ENCODE measurements at regions not wholly inside any gene's neighbourhood (a gene's known extent, or its start where the extent isn't known, plus 50 kb on each side); places are given as distances from the start of the nearest gene placed in this dataset.

DNA sequence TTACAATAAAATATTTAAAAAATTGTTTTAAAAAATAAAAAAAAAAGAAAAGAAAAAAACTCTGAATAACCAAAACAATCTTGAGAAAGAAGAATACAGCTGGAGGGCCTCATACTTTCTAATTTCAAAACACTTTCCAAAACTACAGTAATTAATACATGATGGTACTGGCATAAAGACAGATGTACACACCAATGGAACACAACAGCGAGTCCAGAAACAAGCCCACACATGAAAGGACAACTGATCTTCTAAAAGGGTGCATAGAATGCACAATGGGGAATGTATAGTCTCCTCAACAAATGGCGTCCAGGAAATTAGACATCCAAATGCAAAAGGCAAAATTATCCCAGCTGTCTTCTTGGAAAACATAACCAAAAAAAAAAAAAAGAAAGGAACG, 99.6 kb downstream of the LURAP1L start:
- Histone ChIP-seq H3K4me1 (ENCODE audit: control insufficient read depth, insufficient read depth, low read length) (no peaks in the 10 kb centered on the region), H3K27me3 (ENCODE audit: control insufficient read depth, insufficient read depth, low read length) (no peaks in the 10 kb centered on the region), H3K36me3 (ENCODE audit: control insufficient read depth, insufficient read depth, low read length) (no peaks in the 10 kb centered on the region), H3K4me3 (ENCODE audit: low read length) (no peak overlapping the region), H3K9me3 (ENCODE audit: control insufficient read depth, low read length) (no peaks in the 10 kb centered on the region), H3K9ac (ENCODE audit: low read length) (no peak overlapping the region)

- no peaks in the 10 kb centered on the region for H3K4me1 ChIP-seq (ENCODE audit: control insufficient read depth, insufficient read depth, low read length)
- no peaks in the 10 kb centered on the region for H3K36me3 ChIP-seq (ENCODE audit: control insufficient read depth, insufficient read depth, low read length)
- no peak overlapping the region for H3K4me3 ChIP-seq (ENCODE audit: low read length)
- H3K27me3 ChIP-seq (ENCODE audit: control insufficient read depth, insufficient read depth, low read length), result no peaks in the 10 kb centered on the region
- H3K9me3 ChIP-seq (ENCODE audit: control insufficient read depth, low read length), result no peaks in the 10 kb centered on the region
- H3K9ac ChIP-seq (ENCODE audit: low read length), result no peak overlapping the region
Measured at GRCh38 chr9:12875191-12875590, 100.4 kb downstream of the LURAP1L start.

DNA sequence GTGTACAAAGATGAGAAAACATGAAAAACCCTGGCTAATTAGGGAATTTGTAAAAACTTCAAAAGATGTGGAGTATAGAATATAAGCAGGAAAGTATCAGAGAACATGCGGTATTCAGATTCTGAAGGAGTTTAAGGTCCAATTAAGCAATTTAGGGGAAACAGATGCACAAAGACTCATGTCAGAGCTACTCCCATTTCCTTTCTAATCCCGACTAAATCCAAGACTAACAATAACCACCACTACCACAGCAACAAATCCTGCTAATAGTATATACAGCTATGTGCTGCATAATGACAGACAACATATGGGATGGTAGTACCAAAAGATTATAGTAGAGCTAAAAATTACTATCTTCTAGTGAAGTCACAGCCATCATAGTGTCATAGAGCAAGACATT, 102.1 kb downstream of the LURAP1L start:
- Histone ChIP-seq H3K27me3 (ENCODE audit: control insufficient read depth, insufficient read depth, low read length) (no peaks in the 10 kb centered on the region), H3K36me3 (ENCODE audit: control insufficient read depth, insufficient read depth, low read length) (no peaks in the 10 kb centered on the region), H3K4me3 (ENCODE audit: low read length) (no peak overlapping the region), H3K9ac (ENCODE audit: low read length) (no peak overlapping the region), H3K9me3 (ENCODE audit: control insufficient read depth, low read length) (no peaks in the 10 kb centered on the region), H3K4me1 (ENCODE audit: control insufficient read depth, insufficient read depth, low read length) (peaks cover 8% of the 10 kb centered on the region)

GRCh38 chr9:12878351-12878978, 103.6 kb downstream of the LURAP1L start:
- no peaks in the 10 kb centered on the region for H3K36me3 ChIP-seq (ENCODE audit: control insufficient read depth, insufficient read depth, low read length)
- no peaks in the 10 kb centered on the region for H3K9me3 ChIP-seq (ENCODE audit: control insufficient read depth, low read length)
- H3K27me3 ChIP-seq (ENCODE audit: control insufficient read depth, insufficient read depth, low read length), result no peaks in the 10 kb centered on the region
- no peak overlapping the region for H3K9ac ChIP-seq (ENCODE audit: low read length)
- H3K4me3 ChIP-seq (ENCODE audit: low read length), result no peak overlapping the region
- peaks cover 8% of the 10 kb centered on the region for H3K4me1 ChIP-seq (ENCODE audit: control insufficient read depth, insufficient read depth, low read length)

GRCh38 chr9:12879961-12880360, 105.1 kb downstream of the LURAP1L start:
- Histone ChIP-seq H3K4me1 (ENCODE audit: control insufficient read depth, insufficient read depth, low read length) (peaks cover 12% of the 10 kb centered on the region), H3K9me3 (ENCODE audit: control insufficient read depth, low read length) (no peaks in the 10 kb centered on the region), H3K36me3 (ENCODE audit: control insufficient read depth, insufficient read depth, low read length) (no peaks in the 10 kb centered on the region), H3K4me3 (ENCODE audit: low read length) (no peak overlapping the region), H3K9ac (ENCODE audit: low read length) (no peak overlapping the region), H3K27me3 (ENCODE audit: control insufficient read depth, insufficient read depth, low read length) (no peaks in the 10 kb centered on the region)

DNA sequence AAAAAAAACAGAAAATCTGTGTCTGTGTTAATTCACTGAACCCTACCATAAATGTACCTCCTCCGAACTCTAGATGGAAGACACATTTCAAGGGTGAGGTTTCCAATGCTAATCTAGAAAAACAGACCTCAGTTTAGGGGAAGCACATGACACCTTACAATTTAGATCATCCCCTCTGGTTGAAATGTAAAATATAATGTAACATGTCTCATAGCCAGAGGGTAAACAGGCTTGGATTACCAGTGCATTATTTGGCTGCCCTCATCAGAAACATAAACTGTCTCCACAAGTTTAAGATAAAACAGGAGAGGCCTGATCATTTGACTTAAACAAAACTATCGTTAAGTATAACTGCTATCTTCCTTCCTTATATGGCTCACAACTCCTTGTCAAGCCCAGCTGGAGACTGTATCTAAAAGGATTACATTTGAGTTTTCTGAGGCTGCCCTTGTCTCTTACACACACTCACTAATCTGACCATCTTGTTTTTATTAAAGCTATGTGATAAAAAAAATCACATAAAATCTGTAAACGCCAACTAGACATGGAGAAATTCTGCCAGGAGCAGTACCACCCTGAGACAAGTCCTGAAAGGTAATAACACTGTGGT, 105.7 kb downstream of the LURAP1L start:
- no peaks in the 10 kb centered on the region for H3K9me3 ChIP-seq (ENCODE audit: control insufficient read depth, low read length)
- H3K36me3 ChIP-seq (ENCODE audit: control insufficient read depth, insufficient read depth, low read length), result no peaks in the 10 kb centered on the region
- H3K9ac ChIP-seq (ENCODE audit: low read length), result no peak overlapping the region
- peaks cover 12% of the 10 kb centered on the region for H3K4me1 ChIP-seq (ENCODE audit: control insufficient read depth, insufficient read depth, low read length)
- H3K27me3 ChIP-seq (ENCODE audit: control insufficient read depth, insufficient read depth, low read length), result no peaks in the 10 kb centered on the region
- no peak overlapping the region for H3K4me3 ChIP-seq (ENCODE audit: low read length)

DNA sequence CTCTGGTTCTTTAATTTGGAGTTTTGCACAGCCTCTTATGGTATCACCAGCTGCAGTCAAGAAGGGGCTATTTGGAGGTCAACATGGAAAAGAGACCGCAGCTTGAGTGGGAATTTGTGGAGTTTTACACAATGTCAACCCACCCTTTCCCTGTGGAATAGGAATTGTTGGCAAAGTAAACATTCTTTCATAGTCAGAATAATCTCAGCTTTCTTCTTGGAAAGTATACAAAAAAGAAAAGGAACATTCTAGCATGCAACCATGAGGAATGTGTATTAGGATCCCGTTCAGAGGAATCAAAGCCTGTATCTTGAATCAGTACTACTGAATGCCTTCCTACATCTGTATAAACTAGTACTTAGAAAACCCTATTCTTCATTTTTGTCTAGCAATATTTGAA, 107.6 kb downstream of the LURAP1L start:
- peaks cover 12% of the 10 kb centered on the region for H3K4me1 ChIP-seq (ENCODE audit: control insufficient read depth, insufficient read depth, low read length)
- H3K9me3 ChIP-seq (ENCODE audit: control insufficient read depth, low read length), result no peaks in the 10 kb centered on the region
- H3K9ac ChIP-seq (ENCODE audit: low read length), result no peak overlapping the region
- H3K27me3 ChIP-seq (ENCODE audit: control insufficient read depth, insufficient read depth, low read length), result no peaks in the 10 kb centered on the region
- H3K4me3 ChIP-seq (ENCODE audit: low read length), result no peak overlapping the region
- no peaks in the 10 kb centered on the region for H3K36me3 ChIP-seq (ENCODE audit: control insufficient read depth, insufficient read depth, low read length)

DNA sequence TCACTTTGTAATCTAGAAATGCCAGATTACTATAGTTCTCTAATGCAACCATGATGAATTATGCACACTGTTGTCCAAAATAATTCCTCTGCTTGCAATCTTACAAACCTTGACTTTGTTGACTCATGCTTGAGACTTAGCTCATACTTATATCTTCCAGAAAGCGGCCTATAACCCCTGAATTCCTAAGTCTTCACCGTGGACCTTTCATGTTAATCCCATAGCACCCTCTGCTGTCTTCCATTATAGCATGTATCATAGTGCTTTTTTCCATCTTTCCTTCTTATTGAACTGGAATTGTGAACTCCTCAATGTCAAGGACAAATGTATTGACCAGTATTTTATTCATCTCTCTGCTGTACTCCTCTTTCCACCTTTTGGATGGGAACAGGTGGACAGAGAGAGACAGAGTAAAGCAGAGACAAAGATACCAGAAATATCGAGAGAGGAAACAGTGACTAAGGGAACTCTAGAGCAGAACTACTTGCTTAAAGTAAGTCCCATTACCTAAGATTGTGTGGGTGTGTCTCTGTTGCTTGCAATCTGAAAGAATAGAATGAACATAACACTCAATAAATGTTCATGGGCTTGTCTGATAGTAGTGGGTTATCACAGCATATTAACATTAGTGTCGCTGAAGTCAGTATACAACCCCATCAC, 110.0 kb downstream of the LURAP1L start:
- Histone ChIP-seq H3K27me3 (ENCODE audit: control insufficient read depth, insufficient read depth, low read length) (no peaks in the 10 kb centered on the region), H3K4me1 (ENCODE audit: control insufficient read depth, insufficient read depth, low read length) (peaks cover 12% of the 10 kb centered on the region), H3K9ac (ENCODE audit: low read length) (no peak overlapping the region), H3K36me3 (ENCODE audit: control insufficient read depth, insufficient read depth, low read length) (no peaks in the 10 kb centered on the region), H3K4me3 (ENCODE audit: low read length) (no peak overlapping the region), H3K9me3 (ENCODE audit: control insufficient read depth, low read length) (no peaks in the 10 kb centered on the region)

- H3K9ac ChIP-seq (ENCODE audit: low read length), result no peak overlapping the region
- H3K36me3 ChIP-seq (ENCODE audit: control insufficient read depth, insufficient read depth, low read length), result no peaks in the 10 kb centered on the region
- no peaks in the 10 kb centered on the region for H3K27me3 ChIP-seq (ENCODE audit: control insufficient read depth, insufficient read depth, low read length)
- H3K4me3 ChIP-seq (ENCODE audit: low read length), result no peak overlapping the region
- peaks cover 3% of the 10 kb centered on the region for H3K4me1 ChIP-seq (ENCODE audit: control insufficient read depth, insufficient read depth, low read length)
- no peaks in the 10 kb centered on the region for H3K9me3 ChIP-seq (ENCODE audit: control insufficient read depth, low read length)
Measured at GRCh38 chr9:12889402-12890106, 114.7 kb downstream of the LURAP1L start.

DNA sequence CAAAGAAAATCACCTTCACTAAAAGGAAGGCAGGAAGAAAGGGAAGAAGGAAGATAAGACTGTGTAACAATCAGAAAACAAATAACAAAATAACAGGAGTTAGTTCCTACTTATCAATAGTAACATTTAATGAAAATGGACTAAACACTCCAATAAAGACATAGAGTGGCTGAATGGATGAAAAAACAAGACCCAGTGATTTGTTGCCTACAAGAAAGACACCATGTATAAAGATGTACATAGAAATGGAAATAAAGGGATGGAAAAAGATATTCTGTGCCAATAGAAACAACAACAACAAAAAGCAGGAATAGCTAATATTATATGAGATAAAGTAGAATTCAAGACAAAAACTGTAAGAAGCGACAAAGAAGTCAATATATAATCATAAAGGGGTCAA, 116.8 kb downstream of the LURAP1L start:
- H3K4me1 ChIP-seq (ENCODE audit: control insufficient read depth, insufficient read depth, low read length), result no peaks in the 10 kb centered on the region
- no peaks in the 10 kb centered on the region for H3K36me3 ChIP-seq (ENCODE audit: control insufficient read depth, insufficient read depth, low read length)
- H3K9me3 ChIP-seq (ENCODE audit: control insufficient read depth, low read length), result no peaks in the 10 kb centered on the region
- H3K27me3 ChIP-seq (ENCODE audit: control insufficient read depth, insufficient read depth, low read length), result no peaks in the 10 kb centered on the region
- H3K9ac ChIP-seq (ENCODE audit: low read length), result no peak overlapping the region
- no peak overlapping the region for H3K4me3 ChIP-seq (ENCODE audit: low read length)

DNA sequence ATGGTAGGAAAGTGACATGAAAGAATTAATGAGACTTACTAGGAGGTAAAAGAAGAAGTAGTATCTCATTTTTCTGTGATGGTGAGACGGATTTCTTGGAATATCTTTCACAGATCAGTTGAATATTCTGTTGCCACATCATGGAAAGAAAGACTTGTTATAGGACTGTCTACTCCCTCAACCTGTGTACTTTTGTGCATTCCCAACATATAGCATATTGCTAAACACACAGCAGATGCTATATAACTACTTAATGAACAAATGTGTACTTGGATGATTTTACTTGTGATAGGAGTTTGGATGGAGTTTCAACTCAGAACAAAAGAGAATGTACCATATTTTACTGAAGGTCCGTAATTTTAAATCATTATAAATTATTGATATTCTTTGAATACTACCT, 128.5 kb downstream of the LURAP1L start:
- H3K4me1 ChIP-seq (ENCODE audit: control insufficient read depth, insufficient read depth, low read length), result no peaks in the 10 kb centered on the region
- H3K9ac ChIP-seq (ENCODE audit: low read length), result no peak overlapping the region
- no peak overlapping the region for H3K4me3 ChIP-seq (ENCODE audit: low read length)
- H3K27me3 ChIP-seq (ENCODE audit: control insufficient read depth, insufficient read depth, low read length), result no peaks in the 10 kb centered on the region
- H3K9me3 ChIP-seq (ENCODE audit: control insufficient read depth, low read length), result no peaks in the 10 kb centered on the region
- no peaks in the 10 kb centered on the region for H3K36me3 ChIP-seq (ENCODE audit: control insufficient read depth, insufficient read depth, low read length)

Measured in mucosa of stomach (tissue), 1 donor.